ENCODE measurements at regions not wholly inside any gene's neighbourhood (a gene's known extent, or its start where the extent isn't known, plus 50 kb on each side); places are given as distances from the start of the nearest gene placed in this dataset.

- TF ChIP-seq CTCF (IDR thresholded peaks at IDR 0.05) = no peak
- TF ChIP-seq SIN3A (IDR thresholded peaks at IDR 0.05; ENCODE audit: borderline replicate concordance, insufficient read depth, low read depth, low read length) = no peak
Observed at GRCh38 chr15:69747193-69747592, 294.6 kb downstream of the RPLP1 start.
